Tibial nerve (tissue), 3 donors: ENCODE measurements at regions not wholly inside any gene's neighbourhood (a gene's known extent, or its start where the extent isn't known, plus 50 kb on each side); places are given as distances from the start of the nearest gene placed in this dataset.

ENCODE experiments used
- POLR2A ChIP-seq, 2 donors: fragments of 450-650 bp; IDR thresholded peaks; one replicate each; pipeline ENCODE4 v1.6.1; 2017; ENCODE audit warnings: antibody characterized with exemption in 2 of 2, mild to moderate bottlenecking in 2 of 2, moderate library complexity in 2 of 2
- TF ChIP-seq, protein P1 (sequence below), 5 experiments: fragments of 200-600 bp in 3 of 5; fragments of 450-650 bp in 2 of 5; sonication (generic) in 3 of 5; IDR thresholded peaks; one replicate each; pipeline ENCODE4 v1.5.1; 2016 to 2019; ENCODE audit warnings: antibody characterized with exemption in 5 of 5, mild to moderate bottlenecking in 3 of 5, moderate library complexity in 2 of 5

DNA sequence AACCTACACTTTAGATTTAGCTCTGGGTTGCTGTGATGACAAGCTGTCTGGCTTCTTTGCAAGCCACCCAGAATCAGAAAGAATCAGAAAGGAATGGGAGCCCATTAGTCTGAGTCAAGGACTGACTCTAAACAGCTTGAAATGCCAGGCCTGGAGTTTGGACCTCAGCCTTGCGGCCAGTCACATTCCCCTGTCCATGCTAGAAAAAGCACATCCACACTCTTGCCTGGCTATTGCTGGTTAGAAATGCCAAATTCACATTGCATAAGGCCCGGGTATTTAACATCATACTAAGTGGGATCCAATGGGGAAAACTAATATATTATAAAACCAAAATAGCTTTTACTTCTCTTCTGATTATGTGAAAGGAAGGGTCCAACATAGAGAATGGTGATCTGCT, 756.8 kb upstream of the KLHL29 start:
- TF ChIP-seq, protein P1, sequence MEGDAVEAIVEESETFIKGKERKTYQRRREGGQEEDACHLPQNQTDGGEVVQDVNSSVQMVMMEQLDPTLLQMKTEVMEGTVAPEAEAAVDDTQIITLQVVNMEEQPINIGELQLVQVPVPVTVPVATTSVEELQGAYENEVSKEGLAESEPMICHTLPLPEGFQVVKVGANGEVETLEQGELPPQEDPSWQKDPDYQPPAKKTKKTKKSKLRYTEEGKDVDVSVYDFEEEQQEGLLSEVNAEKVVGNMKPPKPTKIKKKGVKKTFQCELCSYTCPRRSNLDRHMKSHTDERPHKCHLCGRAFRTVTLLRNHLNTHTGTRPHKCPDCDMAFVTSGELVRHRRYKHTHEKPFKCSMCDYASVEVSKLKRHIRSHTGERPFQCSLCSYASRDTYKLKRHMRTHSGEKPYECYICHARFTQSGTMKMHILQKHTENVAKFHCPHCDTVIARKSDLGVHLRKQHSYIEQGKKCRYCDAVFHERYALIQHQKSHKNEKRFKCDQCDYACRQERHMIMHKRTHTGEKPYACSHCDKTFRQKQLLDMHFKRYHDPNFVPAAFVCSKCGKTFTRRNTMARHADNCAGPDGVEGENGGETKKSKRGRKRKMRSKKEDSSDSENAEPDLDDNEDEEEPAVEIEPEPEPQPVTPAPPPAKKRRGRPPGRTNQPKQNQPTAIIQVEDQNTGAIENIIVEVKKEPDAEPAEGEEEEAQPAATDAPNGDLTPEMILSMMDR (IDR thresholded peaks at IDR 0.05) = no peak
- TF ChIP-seq POLR2A (IDR thresholded peaks at IDR 0.05) = no peak
